ENCODE measurements at regions not wholly inside any gene's neighbourhood (a gene's known extent, or its start where the extent isn't known, plus 50 kb on each side); places are given as distances from the start of the nearest gene placed in this dataset.

DNA sequence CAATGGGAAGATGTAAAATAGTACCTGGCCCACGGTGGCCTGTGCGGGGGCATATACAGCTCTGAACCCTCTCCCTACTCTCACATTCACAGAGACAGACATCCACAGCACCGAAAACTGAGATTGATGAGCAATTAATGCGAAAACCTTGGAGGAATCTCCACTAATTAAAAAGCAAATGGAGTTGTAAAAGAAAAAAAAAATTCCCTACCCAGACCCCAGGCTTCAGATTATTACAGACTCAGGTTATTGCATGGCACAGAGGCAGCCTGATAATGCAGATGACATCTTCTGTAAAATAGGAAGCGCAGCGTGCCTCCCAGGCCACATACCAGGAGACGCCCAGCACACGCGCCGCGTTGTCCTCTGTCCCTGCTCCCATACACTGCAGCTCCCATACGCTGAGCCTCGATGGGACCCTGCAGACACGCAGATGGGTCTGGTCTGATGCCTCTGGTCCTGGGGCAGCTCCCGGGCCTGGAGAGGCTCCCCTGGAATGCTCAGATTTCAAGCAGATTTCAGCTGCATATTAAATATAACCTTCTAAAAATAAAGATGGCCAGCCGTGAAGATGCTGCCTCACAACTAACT lies 496.1 kb upstream of the MYT1L start:
- TF ChIP-seq, protein P1, sequence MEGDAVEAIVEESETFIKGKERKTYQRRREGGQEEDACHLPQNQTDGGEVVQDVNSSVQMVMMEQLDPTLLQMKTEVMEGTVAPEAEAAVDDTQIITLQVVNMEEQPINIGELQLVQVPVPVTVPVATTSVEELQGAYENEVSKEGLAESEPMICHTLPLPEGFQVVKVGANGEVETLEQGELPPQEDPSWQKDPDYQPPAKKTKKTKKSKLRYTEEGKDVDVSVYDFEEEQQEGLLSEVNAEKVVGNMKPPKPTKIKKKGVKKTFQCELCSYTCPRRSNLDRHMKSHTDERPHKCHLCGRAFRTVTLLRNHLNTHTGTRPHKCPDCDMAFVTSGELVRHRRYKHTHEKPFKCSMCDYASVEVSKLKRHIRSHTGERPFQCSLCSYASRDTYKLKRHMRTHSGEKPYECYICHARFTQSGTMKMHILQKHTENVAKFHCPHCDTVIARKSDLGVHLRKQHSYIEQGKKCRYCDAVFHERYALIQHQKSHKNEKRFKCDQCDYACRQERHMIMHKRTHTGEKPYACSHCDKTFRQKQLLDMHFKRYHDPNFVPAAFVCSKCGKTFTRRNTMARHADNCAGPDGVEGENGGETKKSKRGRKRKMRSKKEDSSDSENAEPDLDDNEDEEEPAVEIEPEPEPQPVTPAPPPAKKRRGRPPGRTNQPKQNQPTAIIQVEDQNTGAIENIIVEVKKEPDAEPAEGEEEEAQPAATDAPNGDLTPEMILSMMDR (IDR thresholded peaks at IDR 0.05): no peak
- TF ChIP-seq EP300 (IDR thresholded peaks at IDR 0.05): no peak
- no peak for TF ChIP-seq POLR2A (IDR thresholded peaks at IDR 0.05)
